Endothelial cell of umbilical vein (primary cell): ENCODE measurements at regions not wholly inside any gene's neighbourhood (a gene's known extent, or its start where the extent isn't known, plus 50 kb on each side); places are given as distances from the start of the nearest gene placed in this dataset.

ENCODE experiments used
- BruUV-seq: library from RNA; stranded (reverse); fragments of 400-500 nt; replicated peaks from 2 replicates; lab custom pipeline; 2021; lab: Mats Ljungman, UMichigan
- CTCF ChIA-PET: fragments of 300-600, 350-600 bp; sonication (Branson Sonifier 250); formaldehyde crosslinking; loops from one replicate; lab custom pipeline; 2021; ENCODE audit warnings: antibody characterized with exemption, inconsistent platforms; lab: Charles Lee
- POLR2A ChIA-PET: fragments of 300-600, 350-600 bp; sonication (Branson Sonifier 250); formaldehyde crosslinking; loops from one replicate; lab custom pipeline; 2021; ENCODE audit warnings: antibody characterized with exemption, inconsistent platforms; lab: Charles Lee
- DNase-seq: peaks from one replicate; pipeline ENCODE4 v3.0.0-alpha.2; 2011; ENCODE audit warnings: low read depth, low spot score
- FAIRE-seq: peaks from 2 replicates; lab custom pipeline; 2011; peaks lifted over from hg19 to GRCh38; lab: Jason Lieb, UNC
- H2AFZ ChIP-seq: 2 replicates; pipeline ENCODE4 v1.6.0; 2012; ENCODE audit warnings: low read depth, low read length, control low read depth, inconsistent platforms
- H3K27ac ChIP-seq: 2 replicates; pipeline ENCODE4 v1.5.1; 2011; ENCODE audit warnings: low read depth, mild to moderate bottlenecking, control low read depth, low read length, moderate library complexity; ENCODE audit not compliant: insufficient read depth
- H3K27me3 ChIP-seq, 2 experiments: 2 replicates each; pipeline versions ENCODE4 v1.6.0 to v1.6.1; 2011; ENCODE audit warnings: low read length in 2 of 2, mixed read lengths in 1 of 2; ENCODE audit not compliant: control insufficient read depth in 2 of 2, insufficient read depth in 2 of 2
- H3K36me3 ChIP-seq, 2 experiments: 2 replicates in 1 of 2; 3 replicates in 1 of 2; pipeline ENCODE4 v1.5.1; 2011; ENCODE audit warnings: low read length in 2 of 2, mild to moderate bottlenecking in 1 of 2, moderate library complexity in 1 of 2; ENCODE audit not compliant: control insufficient read depth in 2 of 2, insufficient read depth in 2 of 2; ENCODE audit errors: extremely low read depth in 1 of 2
- H3K4me1 ChIP-seq: 3 replicates; pipeline ENCODE4 v1.5.1; 2011; ENCODE audit warnings: mild to moderate bottlenecking, low read length; ENCODE audit not compliant: control insufficient read depth, insufficient read depth; ENCODE audit errors: extremely low read depth
- H3K4me2 ChIP-seq: 2 replicates; pipeline ENCODE4 v1.6.1; 2011; ENCODE audit warnings: low read length, control low read depth, mixed read lengths; ENCODE audit not compliant: insufficient read depth
- H3K4me3 ChIP-seq, 3 experiments: fragments of 200-600 bp in 1 of 3; sonication (generic), shearing (Covaris generic) in 1 of 3; replicated peaks in 1 of 3; 2 replicates each; pipeline ENCODE4 v1.5.1; 2011 to 2016; ENCODE audit warnings: control low read depth in 3 of 3, low read length in 3 of 3, mild to moderate bottlenecking in 2 of 3, inconsistent platforms in 1 of 3, low read depth in 1 of 3, moderate library complexity in 1 of 3; ENCODE audit not compliant: insufficient read depth in 1 of 3
- H3K79me2 ChIP-seq: 2 replicates; pipeline ENCODE4 v1.6.0; 2012; ENCODE audit warnings: low read length, inconsistent platforms; ENCODE audit not compliant: control insufficient read depth, insufficient read depth
- H3K9ac ChIP-seq: replicated peaks from 2 replicates; pipeline ENCODE3; 2011; ENCODE audit warnings: low read length, control low read depth; ENCODE audit not compliant: insufficient read depth; ENCODE audit errors: extremely low read depth
- H3K9me1 ChIP-seq: replicated peaks from 3 replicates; pipeline ENCODE4 v1.6.0; 2011; ENCODE audit warnings: mild to moderate bottlenecking, low read length; ENCODE audit not compliant: control insufficient read depth, insufficient read depth; ENCODE audit errors: extremely low read depth
- H3K9me3 ChIP-seq: replicated peaks from 2 replicates; pipeline ENCODE4 v1.5.1; 2012; ENCODE audit warnings: low read length, inconsistent platforms; ENCODE audit not compliant: control insufficient read depth, insufficient read depth
- H4K20me1 ChIP-seq: replicated peaks from 2 replicates; pipeline ENCODE3; 2011; ENCODE audit warnings: mild to moderate bottlenecking, low read length; ENCODE audit not compliant: control insufficient read depth, insufficient read depth; ENCODE audit errors: extremely low read depth
- EZH2 ChIP-seq: IDR thresholded peaks from 2 replicates; pipeline ENCODE4 v1.6.1; 2012; ENCODE audit warnings: borderline replicate concordance, low read depth, mild to moderate bottlenecking, moderate library complexity, low read length, inconsistent platforms; ENCODE audit not compliant: severe bottlenecking
- FOS ChIP-seq: IDR thresholded peaks from 2 replicates; pipeline ENCODE4 v1.6.1; 2011; ENCODE audit warnings: mild to moderate bottlenecking, low read length, moderate library complexity, borderline replicate concordance; ENCODE audit not compliant: insufficient read depth
- GATA2 ChIP-seq: IDR thresholded peaks from 2 replicates; pipeline ENCODE4 v1.7.0; 2011; ENCODE audit warnings: low read depth, mild to moderate bottlenecking, moderate library complexity, mixed read lengths, low read length; ENCODE audit not compliant: insufficient read length, insufficient read depth
- JUN ChIP-seq: IDR thresholded peaks from 2 replicates; pipeline ENCODE4 v1.6.1; 2011; ENCODE audit warnings: borderline replicate concordance, low read depth; ENCODE audit not compliant: insufficient read length, insufficient read depth
- POLR2A ChIP-seq: IDR thresholded peaks from 2 replicates; pipeline ENCODE4 v1.6.1; 2012; ENCODE audit warnings: low read depth, mild to moderate bottlenecking, control low read depth, low read length
- POLR2AphosphoS5 ChIP-seq: IDR thresholded peaks from 2 replicates; pipeline ENCODE4 v1.6.1; 2012; ENCODE audit warnings: low read depth, mild to moderate bottlenecking, control low read depth, low read length, moderate library complexity; ENCODE audit not compliant: insufficient read depth
- dilution Hi-C: fragments of 300-500 bp; cut with MboI; formaldehyde crosslinking; loops from one replicate; pipeline ENCODE4 v1.15.0; 2019; ENCODE audit warnings: low sequenced_read_pairs; ENCODE audit not compliant: extremely low pct_ligation_motif_present
- intact Hi-C: fragments of 100-400 bp; cut with micrococcal nuclease; formaldehyde crosslinking; loops from one replicate; pipeline ENCODE4 v1.10.0; 2022
- TF ChIP-seq, protein P1 (sequence below): IDR thresholded peaks from 2 replicates; pipeline ENCODE4 v1.6.1; 2011; ENCODE audit not compliant: insufficient read depth, insufficient read length
- TF ChIP-seq, protein P2 (sequence below), 2 donors: IDR thresholded peaks; 1 replicate in 1 of 2; 2 replicates in 1 of 2; pipeline ENCODE4 v1.5.1; 2011; ENCODE audit warnings: low read length in 2 of 2, mild to moderate bottlenecking in 2 of 2, moderate library complexity in 2 of 2, control low read depth in 1 of 2, inconsistent platforms in 1 of 2, low read depth in 1 of 2; ENCODE audit not compliant: insufficient read depth in 1 of 2; ENCODE audit errors: extremely low read depth in 1 of 2

DNA sequence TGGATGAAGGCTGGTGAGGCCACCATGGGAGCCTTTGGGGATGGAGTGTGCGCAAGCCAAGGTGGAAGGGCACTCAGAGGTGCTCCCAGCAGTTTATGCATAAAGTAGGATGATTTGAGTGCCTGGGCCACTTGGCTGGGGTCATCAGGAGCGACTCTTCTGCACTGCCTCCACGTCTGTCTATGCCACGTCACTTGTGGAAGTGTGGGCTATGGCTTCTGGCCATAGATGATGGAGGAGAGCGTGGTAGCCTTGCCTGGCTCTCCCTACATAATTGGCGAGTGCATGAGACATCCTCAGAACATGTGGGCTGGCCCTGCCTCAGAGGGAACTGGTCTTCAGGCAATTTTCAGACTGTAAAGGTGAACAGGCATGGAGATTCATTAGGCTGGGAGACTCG is 182.9 kb downstream of the TEX29 start:
- FAIRE-seq (no peak), DNase-seq (no peak)
- ChIA-PET CTCF (no interaction called here), POLR2A (no interaction called here)
- intact Hi-C loops, result no loop called here
- Histone ChIP-seq H3K4me3 (no peak overlapping the region), H4K20me1 (no peaks in the 10 kb centered on the region), H2AFZ (no peak overlapping the region), H3K4me2 (no peak overlapping the region), H3K27me3 (no peaks in the 10 kb centered on the region), H3K9me1 (no peaks in the 10 kb centered on the region), H3K9ac (no peak overlapping the region), H3K36me3 (no peaks in the 10 kb centered on the region), H3K4me1 (no peaks in the 10 kb centered on the region), H3K79me2 (no peaks in the 10 kb centered on the region), H3K9me3 (peaks cover under 1% of the 10 kb centered on the region), H3K27ac (no peak overlapping the region)
- TF ChIP-seq, protein P1, sequence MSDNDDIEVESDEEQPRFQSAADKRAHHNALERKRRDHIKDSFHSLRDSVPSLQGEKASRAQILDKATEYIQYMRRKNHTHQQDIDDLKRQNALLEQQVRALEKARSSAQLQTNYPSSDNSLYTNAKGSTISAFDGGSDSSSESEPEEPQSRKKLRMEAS, result no peak
- TF ChIP-seq POLR2A (no peak), EZH2 (no peak), GATA2 (no peak), JUN (no peak), FOS (no peak), POLR2AphosphoS5 (no peak)
- BruUV-seq, result no TSS peak
- dilution Hi-C loops, result no loop called here

DNA sequence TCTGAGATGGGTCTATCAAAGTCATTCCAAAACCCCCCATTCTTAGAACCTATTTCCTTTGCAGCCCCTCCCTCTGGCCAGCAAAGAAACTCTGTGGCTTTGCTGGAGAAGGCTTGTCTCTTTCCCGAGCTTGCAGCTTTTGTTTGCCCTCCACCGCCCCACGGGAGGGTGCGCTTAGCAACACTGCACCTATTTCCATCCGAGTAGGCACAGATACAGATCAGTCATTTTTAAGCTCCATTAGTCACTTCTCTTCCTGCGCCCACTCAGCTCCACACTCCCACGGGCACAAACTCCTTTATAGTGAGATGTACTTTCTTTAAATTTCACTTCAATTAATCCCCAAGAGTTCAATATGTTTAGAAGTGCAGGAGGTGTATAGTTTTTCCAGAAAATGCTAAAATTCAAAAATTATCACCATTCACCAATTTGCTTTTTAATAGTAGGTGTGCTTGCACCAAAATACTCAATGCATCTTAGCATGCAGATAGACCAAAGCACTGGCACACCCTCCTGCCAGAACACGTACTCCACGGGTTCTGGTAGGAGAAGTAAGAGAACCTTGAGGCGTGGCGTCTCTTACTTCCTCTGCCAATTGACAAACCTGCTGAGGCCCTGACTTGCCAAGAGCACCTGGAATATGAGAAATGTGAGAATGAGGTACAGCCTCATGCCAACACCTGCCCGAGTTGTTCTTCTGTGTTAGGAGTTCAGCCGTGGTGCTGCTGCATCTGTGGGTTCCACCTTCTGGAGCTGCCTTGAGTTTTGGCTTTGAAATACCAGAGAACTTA is 183.7 kb downstream of the TEX29 start:
- Histone ChIP-seq H2AFZ (no peak overlapping the region), H3K9me1 (no peaks in the 10 kb centered on the region), H3K36me3 (no peaks in the 10 kb centered on the region), H3K79me2 (no peaks in the 10 kb centered on the region), H3K4me1 (no peaks in the 10 kb centered on the region), H3K4me2 (no peak overlapping the region), H3K27ac (no peak overlapping the region), H3K4me3 (no peak overlapping the region), H4K20me1 (no peaks in the 10 kb centered on the region), H3K9me3 (peaks cover 3% of the 10 kb centered on the region), H3K27me3 (no peaks in the 10 kb centered on the region), H3K9ac (no peak overlapping the region)
- TF ChIP-seq POLR2AphosphoS5, result no peak
- no peak for TF ChIP-seq JUN
- TF ChIP-seq, protein P2, sequence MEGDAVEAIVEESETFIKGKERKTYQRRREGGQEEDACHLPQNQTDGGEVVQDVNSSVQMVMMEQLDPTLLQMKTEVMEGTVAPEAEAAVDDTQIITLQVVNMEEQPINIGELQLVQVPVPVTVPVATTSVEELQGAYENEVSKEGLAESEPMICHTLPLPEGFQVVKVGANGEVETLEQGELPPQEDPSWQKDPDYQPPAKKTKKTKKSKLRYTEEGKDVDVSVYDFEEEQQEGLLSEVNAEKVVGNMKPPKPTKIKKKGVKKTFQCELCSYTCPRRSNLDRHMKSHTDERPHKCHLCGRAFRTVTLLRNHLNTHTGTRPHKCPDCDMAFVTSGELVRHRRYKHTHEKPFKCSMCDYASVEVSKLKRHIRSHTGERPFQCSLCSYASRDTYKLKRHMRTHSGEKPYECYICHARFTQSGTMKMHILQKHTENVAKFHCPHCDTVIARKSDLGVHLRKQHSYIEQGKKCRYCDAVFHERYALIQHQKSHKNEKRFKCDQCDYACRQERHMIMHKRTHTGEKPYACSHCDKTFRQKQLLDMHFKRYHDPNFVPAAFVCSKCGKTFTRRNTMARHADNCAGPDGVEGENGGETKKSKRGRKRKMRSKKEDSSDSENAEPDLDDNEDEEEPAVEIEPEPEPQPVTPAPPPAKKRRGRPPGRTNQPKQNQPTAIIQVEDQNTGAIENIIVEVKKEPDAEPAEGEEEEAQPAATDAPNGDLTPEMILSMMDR (IDR thresholded peaks at IDR 0.05; ENCODE audit: extremely low read depth in 1 of 2, insufficient read depth in 1 of 2, low read depth in 1 of 2, low read length in 2 of 2), result no peak
- no TSS peak for BruUV-seq
- DNase-seq, result no peak
- dilution Hi-C loops, result no loop called here
- CTCF ChIA-PET, result no interaction called here
- POLR2A ChIA-PET, result no interaction called here
- no peak for FAIRE-seq
- intact Hi-C loops, result no loop called here
